Mesenchymal stem cell (in vitro differentiated cells and primary cell): ENCODE measurements at regions not wholly inside any gene's neighbourhood (a gene's known extent, or its start where the extent isn't known, plus 50 kb on each side); places are given as distances from the start of the nearest gene placed in this dataset.

Source experiments
- DNase-seq: peaks from one replicate; pipeline ENCODE4 v3.0.0-alpha.2; 2013
- H2AFZ ChIP-seq: one replicate; pipeline ENCODE4 v1.6.1; 2013; ENCODE audit warnings: low read depth, mild to moderate bottlenecking, control low read depth, inconsistent platforms, low read length, moderate library complexity
- H2AK5ac ChIP-seq: 2 replicates; pipeline ENCODE4 v1.6.1; 2013; ENCODE audit warnings: low read length, moderate library complexity, mild to moderate bottlenecking, inconsistent platforms; ENCODE audit not compliant: severe bottlenecking
- H2BK120ac ChIP-seq: one replicate; pipeline ENCODE4 v1.6.1; 2013; ENCODE audit warnings: low read depth, mild to moderate bottlenecking, inconsistent platforms, low read length, moderate library complexity
- H2BK12ac ChIP-seq, 2 experiments: one replicate each; pipeline ENCODE4 v1.6.1; 2013; ENCODE audit warnings: inconsistent platforms in 2 of 2, low read length in 2 of 2, mild to moderate bottlenecking in 2 of 2, moderate library complexity in 2 of 2, control low read depth in 1 of 2
- H2BK15ac ChIP-seq: one replicate; pipeline ENCODE4 v1.6.1; 2013; ENCODE audit warnings: mild to moderate bottlenecking, low read depth, inconsistent platforms; ENCODE audit not compliant: poor library complexity, severe bottlenecking
- H2BK5ac ChIP-seq: 2 replicates; pipeline ENCODE4 v1.6.1; 2013; ENCODE audit warnings: low read depth, mild to moderate bottlenecking, low read length, control low read depth, inconsistent platforms; ENCODE audit not compliant: poor library complexity, severe bottlenecking
- H3K14ac ChIP-seq, 2 experiments: one replicate each; pipeline ENCODE4 v1.6.1; 2013; ENCODE audit warnings: inconsistent platforms in 2 of 2, low read length in 2 of 2, control low read depth in 1 of 2, mild to moderate bottlenecking in 1 of 2, moderate library complexity in 1 of 2
- H3K18ac ChIP-seq, 2 experiments: one replicate each; pipeline ENCODE4 v1.6.1; 2013; ENCODE audit warnings: inconsistent platforms in 2 of 2, low read length in 2 of 2, control low read depth in 1 of 2, low read depth in 1 of 2, mild to moderate bottlenecking in 1 of 2
- H3K23ac ChIP-seq, 2 experiments: one replicate each; pipeline ENCODE4 v1.6.1; 2013; ENCODE audit warnings: inconsistent platforms in 2 of 2, low read length in 2 of 2, mild to moderate bottlenecking in 2 of 2, moderate library complexity in 2 of 2, control low read depth in 1 of 2
- H3K27ac ChIP-seq: 2 replicates; pipeline ENCODE4 v1.5.1; 2013; ENCODE audit warnings: mild to moderate bottlenecking, moderate library complexity, low read length, control low read depth, inconsistent platforms; ENCODE audit not compliant: poor library complexity, severe bottlenecking
- H3K27me3 ChIP-seq, 2 experiments: 2 replicates each; pipeline versions ENCODE4 v1.6.1 to v1.7.0; 2013; ENCODE audit warnings: low read length in 2 of 2, mild to moderate bottlenecking in 2 of 2, moderate library complexity in 2 of 2, control low read depth in 1 of 2, inconsistent platforms in 1 of 2; ENCODE audit not compliant: control insufficient read depth in 1 of 2, insufficient read depth in 1 of 2
- H3K36me3 ChIP-seq, 2 experiments: 2 replicates each; pipeline versions ENCODE4 v1.6.1 to v1.7.0; 2013; ENCODE audit warnings: low read length in 2 of 2, control low read depth in 1 of 2, inconsistent platforms in 1 of 2, low read depth in 1 of 2, mild to moderate bottlenecking in 1 of 2; ENCODE audit not compliant: insufficient read depth in 2 of 2, control insufficient read depth in 1 of 2
- H3K4ac ChIP-seq, 2 experiments: one replicate each; pipeline ENCODE4 v1.6.1; 2013; ENCODE audit warnings: inconsistent platforms in 2 of 2, low read length in 2 of 2, mild to moderate bottlenecking in 2 of 2, moderate library complexity in 2 of 2, control low read depth in 1 of 2, low read depth in 1 of 2
- H3K4me1 ChIP-seq: 2 replicates; pipeline ENCODE4 v1.6.1; 2013; ENCODE audit warnings: low read depth, low read length, control low read depth; ENCODE audit not compliant: control insufficient read depth, insufficient read depth
- H3K4me2 ChIP-seq: 2 replicates; pipeline ENCODE4 v1.6.1; 2013; ENCODE audit warnings: low read length, mild to moderate bottlenecking, inconsistent platforms; ENCODE audit not compliant: poor library complexity, severe bottlenecking
- H3K4me3 ChIP-seq, 2 experiments: 2 replicates each; pipeline versions ENCODE4 v1.5.1 to v1.7.0; 2013; ENCODE audit warnings: low read length in 2 of 2, mild to moderate bottlenecking in 2 of 2, control low read depth in 1 of 2, low read depth in 1 of 2; ENCODE audit not compliant: insufficient read depth in 1 of 2
- H3K79me1 ChIP-seq: replicated peaks from 2 replicates; pipeline ENCODE4 v1.6.1; 2013; ENCODE audit warnings: mild to moderate bottlenecking, control low read depth, low read length, inconsistent platforms; ENCODE audit not compliant: poor library complexity, severe bottlenecking
- H3K9ac ChIP-seq: 2 replicates; pipeline ENCODE4 v1.7.0; 2013; ENCODE audit warnings: mild to moderate bottlenecking, low read length, moderate library complexity
- H3K9me3 ChIP-seq: 2 replicates; pipeline ENCODE4 v1.7.0; 2013; ENCODE audit warnings: mild to moderate bottlenecking, low read length; ENCODE audit not compliant: control insufficient read depth
- H4K8ac ChIP-seq: one replicate; pipeline ENCODE4 v1.6.1; 2013; ENCODE audit warnings: inconsistent platforms, mild to moderate bottlenecking, low read length, moderate library complexity
- H4K91ac ChIP-seq: one replicate; pipeline ENCODE4 v1.6.1; 2013; ENCODE audit warnings: mild to moderate bottlenecking, low read length, inconsistent platforms
- WGBS: methylation state at CpG from one replicate; pipeline ENCODE4 v1.1.7; 2013; ENCODE audit warnings: mixed read lengths; 5-methylcytosine and 5-hydroxymethylcytosine counted together

DNA sequence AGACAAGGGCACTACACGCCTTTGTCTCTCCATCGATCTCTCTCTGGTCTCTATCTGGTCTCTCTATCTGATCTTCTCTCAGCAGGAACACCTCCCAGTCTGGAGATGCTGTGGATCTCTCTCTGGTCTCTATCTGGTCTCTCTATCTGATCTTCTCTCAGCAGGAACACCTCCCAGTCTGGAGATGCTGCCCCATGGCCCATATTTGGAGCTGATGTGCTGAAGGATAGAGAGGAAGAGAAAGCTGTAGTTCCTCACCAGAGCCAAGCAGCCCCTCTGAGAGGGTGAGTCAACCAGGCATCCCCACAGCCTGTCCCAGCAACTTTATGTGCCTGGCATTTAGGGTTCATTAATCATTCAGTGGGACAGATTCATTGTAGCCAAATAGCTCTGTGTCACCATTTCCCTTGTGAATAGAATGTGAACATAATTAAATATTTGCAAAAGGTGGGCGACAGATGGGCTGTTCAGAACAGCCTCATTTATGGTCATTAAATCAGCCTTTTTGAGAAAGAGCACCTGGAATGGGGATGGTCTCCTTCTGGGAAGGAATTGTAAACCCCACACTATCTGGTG lies 189.3 kb upstream of the MAST4 start:
- H3K9me3 ChIP-seq, result no peaks in the 10 kb centered on the region
- WGBS, result 30% methylated on average over 3 of the region's 3 CpGs
- H2BK5ac ChIP-seq, result no peak overlapping the region
- no peak overlapping the region for H3K4me2 ChIP-seq
- H4K91ac ChIP-seq, result no peak overlapping the region
- no peak overlapping the region for H3K27ac ChIP-seq
- H3K4me1 ChIP-seq, result no peaks in the 10 kb centered on the region
- no peak overlapping the region for H2BK15ac ChIP-seq
- no peak overlapping the region for H3K14ac ChIP-seq
- no peaks in the 10 kb centered on the region for H3K36me3 ChIP-seq
- H3K27me3 ChIP-seq, result peaks cover 0 to 3% of the 10 kb centered on the region in 2 experiments
- H3K23ac ChIP-seq, result no peak overlapping the region
- H4K8ac ChIP-seq, result no peak overlapping the region
- H2AK5ac ChIP-seq, result no peak overlapping the region
- no peak overlapping the region for H2BK12ac ChIP-seq
- no peak overlapping the region for H3K18ac ChIP-seq
- no peak overlapping the region for H3K9ac ChIP-seq
- no peaks in the 10 kb centered on the region for H3K79me1 ChIP-seq
- H3K4ac ChIP-seq, result no peak overlapping the region
- H2BK120ac ChIP-seq, result no peak overlapping the region
- no peak overlapping the region for H2AFZ ChIP-seq
- H3K4me3 ChIP-seq, result no peak overlapping the region
- DNase-seq, result no peak

DNA sequence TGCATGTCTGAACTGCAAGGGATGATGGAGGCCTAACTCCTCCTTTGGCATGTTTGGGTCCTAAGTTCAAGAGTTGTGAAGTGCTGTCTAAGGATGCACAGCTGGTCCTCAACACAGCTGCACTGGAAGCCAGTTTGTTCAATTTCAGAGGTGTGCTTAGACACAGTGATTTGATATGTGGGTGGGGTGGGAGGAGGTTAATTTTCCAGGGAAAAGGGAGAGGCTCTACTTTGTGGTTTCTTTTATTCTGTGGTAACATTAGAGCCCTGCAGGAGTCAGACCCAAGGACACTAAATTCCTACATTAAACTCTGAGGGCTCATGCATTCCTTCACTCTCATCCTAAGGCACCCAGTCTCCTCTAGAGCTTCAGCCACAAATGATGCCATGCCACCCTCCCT lies 188.4 kb upstream of the MAST4 start:
- no peak overlapping the region for H3K4ac ChIP-seq
- H3K4me3 ChIP-seq, result no peak overlapping the region
- DNase-seq, result no peak
- no peak overlapping the region for H2BK120ac ChIP-seq
- no peak overlapping the region for H3K18ac ChIP-seq
- H2BK12ac ChIP-seq, result no peak overlapping the region
- no peak overlapping the region for H2BK15ac ChIP-seq
- H3K9ac ChIP-seq, result no peak overlapping the region
- H4K8ac ChIP-seq, result no peak overlapping the region
- peaks cover 0 to 3% of the 10 kb centered on the region in 2 experiments for H3K27me3 ChIP-seq
- H3K9me3 ChIP-seq, result no peaks in the 10 kb centered on the region
- no peak overlapping the region for H2BK5ac ChIP-seq
- H3K23ac ChIP-seq, result no peak overlapping the region
- H3K4me1 ChIP-seq, result no peaks in the 10 kb centered on the region
- no peak overlapping the region for H3K27ac ChIP-seq
- H3K4me2 ChIP-seq, result no peak overlapping the region
- H3K79me1 ChIP-seq, result no peaks in the 10 kb centered on the region
- H3K36me3 ChIP-seq, result no peaks in the 10 kb centered on the region
- H4K91ac ChIP-seq, result no peak overlapping the region
- H2AK5ac ChIP-seq, result no peak overlapping the region
- no peak overlapping the region for H3K14ac ChIP-seq
- H2AFZ ChIP-seq, result no peak overlapping the region

DNA sequence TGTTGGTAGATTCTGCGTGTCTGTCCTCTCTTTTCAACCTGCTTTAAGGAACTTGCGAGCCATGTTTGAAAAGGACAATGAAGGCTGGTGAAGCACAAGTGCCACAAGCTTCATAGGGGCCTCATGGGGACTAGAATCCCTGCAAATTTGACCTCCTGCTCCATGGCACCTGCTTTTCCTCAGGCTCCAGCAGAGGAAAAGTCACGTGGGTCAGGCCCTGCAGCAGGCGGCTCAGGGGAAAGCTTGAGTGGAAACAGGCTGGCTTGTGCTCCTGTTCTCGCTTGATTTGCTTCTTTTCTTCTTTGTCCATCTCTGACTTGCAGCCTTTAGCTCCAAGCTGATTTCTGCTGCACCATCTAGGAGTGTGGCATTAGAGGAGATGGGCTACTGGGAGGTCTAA lies 187.6 kb upstream of the MAST4 start:
- H2BK5ac ChIP-seq, result no peak overlapping the region
- no peak overlapping the region for H3K4ac ChIP-seq
- H2AFZ ChIP-seq, result no peak overlapping the region
- H2BK15ac ChIP-seq, result no peak overlapping the region
- H4K91ac ChIP-seq, result no peak overlapping the region
- H4K8ac ChIP-seq, result no peak overlapping the region
- H3K4me3 ChIP-seq, result no peak overlapping the region
- H3K36me3 ChIP-seq, result no peaks in the 10 kb centered on the region
- H3K18ac ChIP-seq, result no peak overlapping the region
- H3K27me3 ChIP-seq, result peaks cover 0 to 3% of the 10 kb centered on the region in 2 experiments
- H3K4me1 ChIP-seq, result no peaks in the 10 kb centered on the region
- no peak overlapping the region for H2BK12ac ChIP-seq
- no peak overlapping the region for H2BK120ac ChIP-seq
- H3K14ac ChIP-seq, result no peak overlapping the region
- WGBS, result 80% methylated on average over 5 of the region's 5 CpGs
- H3K23ac ChIP-seq, result no peak overlapping the region
- H3K27ac ChIP-seq, result no peak overlapping the region
- H3K9me3 ChIP-seq, result no peaks in the 10 kb centered on the region
- H3K9ac ChIP-seq, result no peak overlapping the region
- H3K4me2 ChIP-seq, result no peak overlapping the region
- H3K79me1 ChIP-seq, result no peaks in the 10 kb centered on the region
- no peak for DNase-seq
- no peak overlapping the region for H2AK5ac ChIP-seq

DNA sequence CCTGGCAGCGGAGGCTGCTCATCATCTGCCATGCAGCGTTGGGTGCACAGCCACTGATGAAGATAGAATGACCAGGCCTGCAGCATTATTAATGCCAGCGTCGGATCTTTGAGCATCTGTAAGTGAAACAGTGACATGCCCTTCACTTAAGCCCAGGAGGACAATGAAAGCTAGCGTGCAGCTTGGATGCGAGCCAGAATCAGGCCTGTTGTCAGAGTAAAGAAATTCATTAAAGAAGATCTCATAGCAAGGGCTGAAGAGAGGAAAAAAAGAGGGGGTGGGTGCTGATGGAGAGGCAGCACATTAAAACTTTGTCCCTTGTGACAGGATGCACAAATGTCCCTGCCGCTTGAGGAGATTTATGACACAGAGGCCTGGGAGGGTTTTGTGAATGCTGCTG lies 186.1 kb upstream of the MAST4 start:
- Histone ChIP-seq H2BK120ac (no peak overlapping the region), H3K9ac (no peak overlapping the region), H3K27me3 (no peaks in the 10 kb centered on the region), H2BK12ac (no peak overlapping the region), H3K18ac (no peak overlapping the region), H3K4me1 (no peaks in the 10 kb centered on the region), H3K23ac (no peak overlapping the region), H3K14ac (no peak overlapping the region), H4K91ac (no peak overlapping the region), H3K27ac (no peak overlapping the region), H3K4me2 (no peak overlapping the region), H4K8ac (no peak overlapping the region), H2AK5ac (no peak overlapping the region), H3K79me1 (no peaks in the 10 kb centered on the region), H3K9me3 (no peaks in the 10 kb centered on the region), H3K36me3 (no peaks in the 10 kb centered on the region), H2AFZ (no peak overlapping the region), H2BK5ac (no peak overlapping the region), H3K4ac (no peak overlapping the region), H2BK15ac (no peak overlapping the region), H3K4me3 (no peak overlapping the region)
- DNase-seq, result no peak
- 84% methylated on average over 6 of the region's 7 CpGs for WGBS
